MM.1S (cell line): ENCODE measurements at regions not wholly inside any gene's neighbourhood (a gene's known extent, or its start where the extent isn't known, plus 50 kb on each side); places are given as distances from the start of the nearest gene placed in this dataset.
A peak's percentile ranks its signal among the peaks of the same experiment; 100 is the strongest.

ENCODE experiments used
- DNase-seq: peaks from one replicate; pipeline ENCODE4 v3.0.0-alpha.2; 2015
- H2AFZ ChIP-seq: fragments of 300-600 bp; sonication (generic); 2 replicates; pipeline ENCODE4 v1.6.0; 2016; ENCODE audit warnings: antibody characterized with exemption, low read length
- H3F3A ChIP-seq: fragments of 300-600 bp; sonication (generic); 2 replicates; pipeline ENCODE4 v1.6.1; 2016; ENCODE audit warnings: mild to moderate bottlenecking, antibody characterized with exemption, low read length, moderate library complexity, mixed read lengths; ENCODE audit not compliant: insufficient read depth
- H3K27ac ChIP-seq: fragments of 300-600 bp; sonication (generic); 2 replicates; pipeline ENCODE4 v1.5.1; 2016; ENCODE audit warnings: mild to moderate bottlenecking, low read length
- H3K27me3 ChIP-seq: fragments of 300-600 bp; sonication (generic); replicated peaks from 2 replicates; pipeline ENCODE4 v1.6.0; 2016; ENCODE audit warnings: low read length; ENCODE audit not compliant: insufficient read depth
- H3K36me3 ChIP-seq: fragments of 300-600 bp; sonication (generic); replicated peaks from 2 replicates; pipeline ENCODE4 v1.6.1; 2016; ENCODE audit warnings: mild to moderate bottlenecking, low read length, mixed read lengths; ENCODE audit not compliant: insufficient read depth
- H3K4me1 ChIP-seq: fragments of 300-600 bp; sonication (generic); 2 replicates; pipeline ENCODE4 v1.6.1; 2016; ENCODE audit warnings: low read length, mixed read lengths
- H3K4me2 ChIP-seq: fragments of 300-600 bp; sonication (generic); 2 replicates; pipeline ENCODE4 v1.6.0; 2016; ENCODE audit warnings: low read depth, low read length
- H3K4me3 ChIP-seq: fragments of 300-600 bp; sonication (generic); 2 replicates; pipeline ENCODE4 v1.5.1; 2016; ENCODE audit warnings: low read length, mixed read lengths
- H3K79me2 ChIP-seq: fragments of 300-600 bp; sonication (generic); 2 replicates; pipeline ENCODE4 v1.6.1; 2016; ENCODE audit warnings: mixed run types, low read length, mixed read lengths
- H3K9ac ChIP-seq: fragments of 300-600 bp; sonication (generic); 2 replicates; pipeline ENCODE4 v1.6.1; 2016; ENCODE audit warnings: low read length, mixed read lengths
- H3K9me2 ChIP-seq: fragments of 300-600 bp; sonication (generic); replicated peaks from 2 replicates; pipeline ENCODE4 v1.6.1; 2016; ENCODE audit warnings: mild to moderate bottlenecking, low read length, mixed read lengths; ENCODE audit not compliant: insufficient read depth
- H3K9me3 ChIP-seq: fragments of 300-600 bp; sonication (generic); replicated peaks from 2 replicates; pipeline ENCODE4 v1.6.1; 2016; ENCODE audit warnings: mild to moderate bottlenecking, low read length, mixed read lengths; ENCODE audit not compliant: insufficient read depth
- H4K20me1 ChIP-seq: fragments of 300-600 bp; sonication (generic); 2 replicates; pipeline ENCODE4 v1.6.1; 2016; ENCODE audit warnings: mild to moderate bottlenecking, low read length, moderate library complexity, mixed read lengths; ENCODE audit not compliant: insufficient read depth
- CTCF ChIP-seq: fragments of 300-600 bp; sonication (generic); IDR thresholded peaks from 2 replicates; pipeline ENCODE4 v1.5.1; 2016; ENCODE audit warnings: antibody characterized with exemption, low read length, mixed read lengths
- EZH2 ChIP-seq: fragments of 300-600 bp; sonication (generic); optimal IDR thresholded peaks from 2 replicates; pipeline ENCODE3; 2017; ENCODE audit warnings: low read depth, mild to moderate bottlenecking, antibody characterized with exemption, low read length, mixed read lengths
- EZH2phosphoT487 ChIP-seq: fragments of 300-600 bp; sonication (generic); IDR thresholded peaks from 2 replicates; pipeline ENCODE4 v1.6.1; 2018; ENCODE audit warnings: antibody characterized with exemption, low read length

- Histone ChIP-seq H3K9me3 (no peaks in the 10 kb centered on the region), H3K4me1 (peaks cover 5% of the 10 kb centered on the region; the same call in 1 of the 2 replicates), H3K27me3 (peaks cover 92% of the 10 kb centered on the region), H3K4me2 (no peak overlapping the region), H4K20me1 (no peaks in the 10 kb centered on the region), H3K79me2 (no peaks in the 10 kb centered on the region), H3F3A (no peaks in the 10 kb centered on the region), H3K36me3 (no peaks in the 10 kb centered on the region), H3K27ac (no peak overlapping the region), H2AFZ (no peak overlapping the region), H3K9me2 (no peaks in the 10 kb centered on the region), H3K9ac (no peak overlapping the region), H3K4me3 (no peak overlapping the region)
- DNase-seq: no peak
- no peak for TF ChIP-seq EZH2
- TF ChIP-seq CTCF: peak; percentile 15; the same call in 1 of the 2 replicates
Measured at GRCh38 chr17:77889866-77890760, 68.4 kb upstream of the TNRC6C start.

- H3K27me3 ChIP-seq: peaks cover 90% of the 10 kb centered on the region
- H3K79me2 ChIP-seq: no peaks in the 10 kb centered on the region
- H3K9me3 ChIP-seq: no peaks in the 10 kb centered on the region
- H3K9ac ChIP-seq: no peak overlapping the region
- H3K4me2 ChIP-seq: no peak overlapping the region
- no peak overlapping the region for H2AFZ ChIP-seq
- H4K20me1 ChIP-seq: no peaks in the 10 kb centered on the region
- TF ChIP-seq EZH2phosphoT487: no peak
- TF ChIP-seq EZH2: no peak
- no peak for TF ChIP-seq CTCF
- no peaks in the 10 kb centered on the region for H3F3A ChIP-seq
- H3K9me2 ChIP-seq: no peaks in the 10 kb centered on the region
- H3K4me3 ChIP-seq: no peak overlapping the region
- no peak overlapping the region for H3K27ac ChIP-seq
- H3K4me1 ChIP-seq: peaks cover 5% of the 10 kb centered on the region; the same call in 1 of the 2 replicates
- no peak for DNase-seq
- H3K36me3 ChIP-seq: no peaks in the 10 kb centered on the region
Measured at GRCh38 chr17:77890771-77891170, 67.7 kb upstream of the TNRC6C start.

DNA sequence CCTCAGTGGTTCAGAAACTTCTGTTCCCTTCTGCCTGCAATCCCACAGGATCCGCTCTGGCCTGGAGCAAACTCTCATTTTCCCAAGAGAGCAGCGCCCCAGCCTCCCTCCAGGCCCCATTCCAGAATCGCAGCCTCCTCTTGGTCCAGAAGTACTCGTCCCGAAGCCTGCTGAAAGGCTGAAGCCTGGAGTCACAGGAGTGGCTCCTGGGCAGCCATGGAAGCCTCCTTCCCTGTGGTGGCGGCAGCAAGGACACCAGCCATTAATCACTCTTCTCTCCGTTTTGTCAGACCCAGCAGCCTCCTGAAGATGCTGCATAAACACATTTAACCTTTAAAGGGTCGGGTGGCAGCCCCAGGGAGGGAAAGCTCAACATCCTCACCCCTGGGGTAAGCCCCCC lies 66.9 kb upstream of the TNRC6C start:
- Histone ChIP-seq H3K27me3 (peaks cover 82% of the 10 kb centered on the region), H3K36me3 (no peaks in the 10 kb centered on the region), H3K9me3 (no peaks in the 10 kb centered on the region), H4K20me1 (no peaks in the 10 kb centered on the region), H3K9ac (no peak overlapping the region), H3K4me2 (no peak overlapping the region), H3K79me2 (no peaks in the 10 kb centered on the region), H3K4me1 (peaks cover 5% of the 10 kb centered on the region; the same call in 1 of the 2 replicates), H3F3A (no peaks in the 10 kb centered on the region), H2AFZ (no peak overlapping the region), H3K4me3 (no peak overlapping the region), H3K9me2 (no peaks in the 10 kb centered on the region), H3K27ac (no peak overlapping the region)
- TF ChIP-seq CTCF (no peak), EZH2phosphoT487 (no peak), EZH2 (no peak)
- no peak for DNase-seq
